CD14-positive monocyte (primary cell): ENCODE measurements at regions not wholly inside any gene's neighbourhood (a gene's known extent, or its start where the extent isn't known, plus 50 kb on each side); places are given as distances from the start of the nearest gene placed in this dataset.
"Not testable (repeated sequence)": the region's sequence is repeated elsewhere in the genome, so short reads cannot be mapped to it uniquely, and the experiment has no call there.

ENCODE experiments used
- DNase-seq, 3 donors: peaks; one replicate each; pipeline ENCODE4 v3.0.0-alpha.2; 2011 to 2022
- H2AFZ ChIP-seq: 2 replicates; pipeline ENCODE4 v1.6.0; 2012; ENCODE audit warnings: mild to moderate bottlenecking, low read depth, low read length, inconsistent platforms; ENCODE audit not compliant: insufficient read depth, poor library complexity, severe bottlenecking
- H3K27ac ChIP-seq, 2 donors: 1 replicate in 1 of 2; 2 replicates in 1 of 2; pipeline ENCODE4 v1.5.1; 2012 to 2013; ENCODE audit warnings: low read length in 2 of 2, control low read depth in 1 of 2, inconsistent platforms in 1 of 2, low read depth in 1 of 2, mild to moderate bottlenecking in 1 of 2
- H3K27me3 ChIP-seq, 2 donors: one replicate each; pipeline versions ENCODE4 v1.6.0 to v1.6.1; 2011 to 2013; ENCODE audit warnings: low read length in 2 of 2; ENCODE audit not compliant: control insufficient read depth in 2 of 2, insufficient read depth in 2 of 2
- H3K36me3 ChIP-seq, 2 donors: replicated peaks in 1 of 2; 1 replicate in 1 of 2; 2 replicates in 1 of 2; pipeline versions ENCODE4 v1.5.1 to v1.6.1; 2012 to 2013; ENCODE audit warnings: low read length in 2 of 2, control low read depth in 1 of 2, inconsistent platforms in 1 of 2, mild to moderate bottlenecking in 1 of 2; ENCODE audit not compliant: insufficient read depth in 2 of 2, control insufficient read depth in 1 of 2
- H3K4me1 ChIP-seq, 2 donors: 1 replicate in 1 of 2; 2 replicates in 1 of 2; pipeline versions ENCODE4 v1.5.1 to v1.6.1; 2012 to 2013; ENCODE audit warnings: low read length in 2 of 2, control low read depth in 1 of 2, inconsistent platforms in 1 of 2, mild to moderate bottlenecking in 1 of 2, moderate library complexity in 1 of 2; ENCODE audit not compliant: insufficient read depth in 2 of 2, control insufficient read depth in 1 of 2
- H3K4me2 ChIP-seq: replicated peaks from 2 replicates; pipeline ENCODE3; 2012; ENCODE audit warnings: low read length, moderate library complexity, mild to moderate bottlenecking; ENCODE audit not compliant: poor library complexity, severe bottlenecking; ENCODE audit errors: extremely low read depth
- H3K4me3 ChIP-seq, 3 experiments: fragments of 200-600 bp in 1 of 3; sonication (generic) in 1 of 3; replicated peaks in 1 of 3; 1 replicate in 2 of 3; 2 replicates in 1 of 3; pipeline ENCODE4 v1.5.1; 2011 to 2013; ENCODE audit warnings: low read length in 3 of 3, mild to moderate bottlenecking in 3 of 3, control low read depth in 2 of 3, low read depth in 2 of 3, inconsistent platforms in 1 of 3, moderate library complexity in 1 of 3
- H3K79me2 ChIP-seq: 2 replicates; pipeline ENCODE4 v1.6.0; 2012; ENCODE audit warnings: mild to moderate bottlenecking, control low read depth, inconsistent platforms, low read length, moderate library complexity; ENCODE audit not compliant: insufficient read depth
- H3K9ac ChIP-seq: 2 replicates; pipeline ENCODE4 v1.6.0; 2017; ENCODE audit warnings: low read length, mild to moderate bottlenecking; ENCODE audit not compliant: insufficient read depth, poor library complexity, severe bottlenecking
- H3K9me3 ChIP-seq, 2 donors: replicated peaks in 1 of 2; 1 replicate in 1 of 2; 2 replicates in 1 of 2; pipeline versions ENCODE4 v1.5.1 to v1.6.1; 2012 to 2013; ENCODE audit warnings: low read length in 2 of 2, control low read depth in 1 of 2; ENCODE audit not compliant: control insufficient read depth in 1 of 2, insufficient read depth in 1 of 2
- H4K20me1 ChIP-seq: 2 replicates; pipeline ENCODE4 v1.6.0; 2012; ENCODE audit warnings: mild to moderate bottlenecking, low read length, control low read depth, moderate library complexity; ENCODE audit not compliant: insufficient read depth
- H3K27ac Mint-ChIP-seq, 7 donors: one replicate each; pipeline ENCODE4 v1.8.0; 2020; ENCODE audit warnings: mild to moderate bottlenecking in 7 of 7, mixed read lengths in 7 of 7, moderate library complexity in 6 of 7, inconsistent platforms in 2 of 7
- H3K27me3 Mint-ChIP-seq, 3 donors: one replicate each; pipeline ENCODE4 v1.8.0; 2021 to 2022; ENCODE audit warnings: low read depth in 3 of 3, mild to moderate bottlenecking in 3 of 3, mixed read lengths in 3 of 3, moderate library complexity in 3 of 3, inconsistent platforms in 1 of 3
- H3K36me3 Mint-ChIP-seq, 2 donors: one replicate each; pipeline ENCODE4 v1.8.0; 2020; ENCODE audit warnings: mixed read lengths in 2 of 2, inconsistent platforms in 1 of 2, mild to moderate bottlenecking in 1 of 2
- H3K4me1 Mint-ChIP-seq: one replicate; pipeline ENCODE4 v1.8.0; 2020; ENCODE audit warnings: mild to moderate bottlenecking, mixed read lengths
- H3K4me3 Mint-ChIP-seq, 2 donors: one replicate each; pipeline ENCODE4 v1.8.0; 2020; ENCODE audit warnings: mild to moderate bottlenecking in 2 of 2, mixed read lengths in 2 of 2, moderate library complexity in 1 of 2
- H3K9me3 Mint-ChIP-seq, 7 donors: one replicate each; pipeline ENCODE4 v1.8.0; 2020 to 2022; ENCODE audit warnings: mixed read lengths in 7 of 7, mild to moderate bottlenecking in 6 of 7, moderate library complexity in 6 of 7, inconsistent platforms in 2 of 7
- CTCF ChIP-seq: fragments of 200-600 bp; IDR thresholded peaks from one replicate; pipeline ENCODE4 v1.8.0; 2022; ENCODE audit warnings: antibody characterized with exemption, mild to moderate bottlenecking
- WGBS: methylation state at CpG from one replicate; pipeline ENCODE4 v1.1.5; 2013; ENCODE audit warnings: missing lambda C conversion rate; ENCODE audit not compliant: insufficient coverage; 5-methylcytosine and 5-hydroxymethylcytosine counted together
- intact Hi-C, 2 donors: fragments of 100-400 bp; cut with micrococcal nuclease; formaldehyde crosslinking; loops; one replicate each; pipeline versions ENCODE4 v1.15.0 to v1.15.1; 2023

- DNase-seq = no peak
- Mint-ChIP-seq H3K27ac (no peak overlapping the region), H3K4me1 (peaks cover 22% of the 10 kb centered on the region), H3K36me3 (no peaks in the 10 kb centered on the region), H3K9me3 (peaks cover 3 to 10% (median 5%) of the 10 kb centered on the region in 7 donors), H3K4me3 (no peak overlapping the region), H3K27me3 (peaks cover 0 to 2% (median 0%) of the 10 kb centered on the region in 3 donors)
- 97% methylated on average over 6 of the region's 7 CpGs for WGBS
- peaks cover 0 to 3% of the 10 kb centered on the region in 2 donors for H3K9me3 ChIP-seq
- no peak overlapping the region for H3K9ac ChIP-seq
- H3K27me3 ChIP-seq = no peaks in the 10 kb centered on the region
- H3K79me2 ChIP-seq = no peaks in the 10 kb centered on the region
- H3K4me3 ChIP-seq = no peak overlapping the region
- intact Hi-C loops = no loop called here
- H3K36me3 ChIP-seq = no peaks in the 10 kb centered on the region
- peaks cover 8 to 18% of the 10 kb centered on the region in 2 donors for H3K4me1 ChIP-seq
- no peaks in the 10 kb centered on the region for H4K20me1 ChIP-seq
- H2AFZ ChIP-seq = no peak overlapping the region
- TF ChIP-seq CTCF = no peak
- H3K27ac ChIP-seq = no peak overlapping the region
- H3K4me2 ChIP-seq = no peak overlapping the region
Observed at GRCh38 chr6:134406311-134406710, 88.4 kb upstream of the SGK1 start.

GRCh38 chr6:134405386-134406087 is 87.6 kb upstream of the SGK1 start:
- Mint-ChIP-seq H3K27ac (no peak overlapping the region), H3K9me3 (peaks cover 3 to 10% (median 5%) of the 10 kb centered on the region in 7 donors), H3K27me3 (peaks cover 0 to 2% (median 0%) of the 10 kb centered on the region in 3 donors), H3K36me3 (no peaks in the 10 kb centered on the region), H3K4me1 (peaks cover 15% of the 10 kb centered on the region), H3K4me3 (no peak overlapping the region)
- no peak for TF ChIP-seq CTCF
- Histone ChIP-seq H3K4me2 (no peak overlapping the region), H3K27ac (no peak overlapping the region), H3K4me1 (peaks cover 8 to 13% of the 10 kb centered on the region in 2 donors), H2AFZ (no peak overlapping the region), H4K20me1 (no peaks in the 10 kb centered on the region), H3K4me3 (no peak overlapping the region), H3K9ac (no peak overlapping the region), H3K36me3 (no peaks in the 10 kb centered on the region), H3K79me2 (no peaks in the 10 kb centered on the region), H3K9me3 (no peaks in the 10 kb centered on the region), H3K27me3 (no peaks in the 10 kb centered on the region)
- no peak for DNase-seq
- WGBS = 100% methylated on average over 1 of the region's 6 CpGs
- intact Hi-C loops = no loop called here

GRCh38 chr6:134403312-134403711 is 85.4 kb upstream of the SGK1 start:
- DNase-seq, H3K36me3 Mint-ChIP-seq, H3K27me3 ChIP-seq, H3K9me3 ChIP-seq, H4K20me1 ChIP-seq, H3K4me3 Mint-ChIP-seq, intact Hi-C loops, H3K27me3 Mint-ChIP-seq, H2AFZ ChIP-seq, H3K79me2 ChIP-seq, H3K4me3 ChIP-seq, H3K9ac ChIP-seq, H3K4me2 ChIP-seq, H3K36me3 ChIP-seq: not testable (repeated sequence)
- Histone ChIP-seq H3K4me1 (peaks cover 12 to 24% of the 10 kb centered on the region in 2 donors), H3K27ac (peak overlapping the region in 1 of 2 donors; percentile 65)
- H3K4me1 Mint-ChIP-seq = peaks cover 20% of the 10 kb centered on the region
- WGBS = no CpG with 5 or more reads among the region's 10 CpGs
- peak overlapping the region in 5 of 7 donors; percentile 18 to 93 (median 50) for H3K27ac Mint-ChIP-seq
- H3K9me3 Mint-ChIP-seq = peaks cover 3 to 10% (median 5%) of the 10 kb centered on the region in 7 donors
